GM23338 (cell line): ENCODE measurements at regions not wholly inside any gene's neighbourhood (a gene's known extent, or its start where the extent isn't known, plus 50 kb on each side); places are given as distances from the start of the nearest gene placed in this dataset.

ENCODE experiments used
- ATAC-seq: fragments of 200-7000 bp; cut with Tn5 transposase; 3 replicates; pipeline ENCODE4 v1.9.1; 2020
- DNase-seq: peaks from one replicate; pipeline ENCODE4 v3.0.0-alpha.2; 2015; ENCODE audit warnings: low spot score
- H2AFZ ChIP-seq: fragments of 200-600 bp; sonication (generic); 2 replicates; pipeline ENCODE4 v1.8.0; 2016; ENCODE audit warnings: antibody characterized with exemption, mild to moderate bottlenecking, moderate library complexity
- H3F3A ChIP-seq: fragments of 200-600 bp; sonication (generic); replicated peaks from 2 replicates; pipeline ENCODE4 v1.8.0; 2017; ENCODE audit warnings: antibody characterized with exemption, mixed run types, low read depth
- H3K27ac ChIP-seq: fragments of 200-600 bp; sonication (generic); 2 replicates; pipeline ENCODE4 v1.6.1; 2016; ENCODE audit warnings: low read depth
- H3K27me3 ChIP-seq: fragments of 200-600 bp; sonication (generic); 2 replicates; pipeline ENCODE4 v1.8.0; 2016; ENCODE audit warnings: mild to moderate bottlenecking, mixed run types, moderate library complexity; ENCODE audit not compliant: insufficient read depth
- H3K36me3 ChIP-seq: fragments of 200-600 bp; sonication (generic); 2 replicates; pipeline ENCODE4 v1.8.0; 2016; ENCODE audit warnings: mild to moderate bottlenecking; ENCODE audit not compliant: insufficient read depth
- H3K4me1 ChIP-seq: fragments of 200-600 bp; sonication (generic); 2 replicates; pipeline ENCODE4 v1.8.0; 2016; ENCODE audit warnings: mild to moderate bottlenecking, moderate library complexity; ENCODE audit not compliant: insufficient read depth
- H3K4me2 ChIP-seq: fragments of 200-600 bp; sonication (generic); 2 replicates; pipeline ENCODE4 v1.7.1; 2017; ENCODE audit warnings: mixed run types
- H3K4me3 ChIP-seq: fragments of 200-600 bp; sonication (generic); 2 replicates; pipeline ENCODE4 v1.6.1; 2016; ENCODE audit warnings: mixed run types
- H3K79me2 ChIP-seq: fragments of 200-600 bp; sonication (generic); replicated peaks from 2 replicates; pipeline ENCODE4 v1.8.0; 2017; ENCODE audit warnings: mild to moderate bottlenecking; ENCODE audit not compliant: insufficient read depth
- H3K9me2 ChIP-seq: fragments of 200-600 bp; sonication (generic); 2 replicates; pipeline ENCODE4 v1.8.0; 2017; ENCODE audit not compliant: insufficient read depth
- H4K20me1 ChIP-seq: fragments of 200-600 bp; sonication (generic); replicated peaks from 2 replicates; pipeline ENCODE4 v1.8.0; 2017; ENCODE audit warnings: mild to moderate bottlenecking; ENCODE audit not compliant: insufficient read depth
- H3K27ac Mint-ChIP-seq: 2 replicates; pipeline ENCODE4 v1.8.0; 2020; ENCODE audit warnings: inconsistent platforms, mild to moderate bottlenecking, moderate library complexity, mixed read lengths
- H3K27me3 Mint-ChIP-seq: 3 replicates; pipeline ENCODE4 v1.8.0; 2022; ENCODE audit warnings: low read depth, mild to moderate bottlenecking, moderate library complexity, mixed read lengths, inconsistent platforms; ENCODE audit not compliant: insufficient read depth, poor library complexity
- H3K36me3 Mint-ChIP-seq: 3 replicates; pipeline ENCODE4 v1.8.0; 2021; ENCODE audit warnings: low read depth, mild to moderate bottlenecking, inconsistent platforms, moderate library complexity, mixed read lengths
- H3K4me1 Mint-ChIP-seq: 3 replicates; pipeline ENCODE4 v1.8.0; 2020; ENCODE audit warnings: mild to moderate bottlenecking, inconsistent platforms, mixed read lengths
- H3K4me3 Mint-ChIP-seq: 3 replicates; pipeline ENCODE4 v1.8.0; 2021; ENCODE audit warnings: moderate library complexity, mild to moderate bottlenecking, inconsistent platforms, mixed read lengths
- H3K9me3 Mint-ChIP-seq: 3 replicates; pipeline ENCODE4 v1.8.0; 2020; ENCODE audit warnings: moderate library complexity, mild to moderate bottlenecking, inconsistent platforms, mixed read lengths
- CREB1 ChIP-seq: fragments of 250-450 bp; sonication (Bioruptor Pico); IDR thresholded peaks from 2 replicates; pipeline ENCODE4 v1.5.0; 2020; ENCODE audit warnings: low read depth, mild to moderate bottlenecking, moderate library complexity
- EZH2 ChIP-seq: fragments of 200-600 bp; sonication (generic); IDR thresholded peaks from one replicate; pipeline ENCODE4 v1.8.0; 2017; ENCODE audit warnings: antibody characterized with exemption, mild to moderate bottlenecking, low read depth; ENCODE audit not compliant: unreplicated experiment
- EZH2phosphoT487 ChIP-seq: fragments of 200-600 bp; sonication (generic); IDR thresholded peaks from one replicate; pipeline ENCODE4 v1.8.1; 2018; ENCODE audit warnings: antibody characterized with exemption; ENCODE audit not compliant: unreplicated experiment
- JUNB ChIP-seq: IDR thresholded peaks from one replicate; pipeline ENCODE4 v1.6.1; 2016; ENCODE audit warnings: antibody characterized with exemption; ENCODE audit not compliant: unreplicated experiment
- NANOG ChIP-seq: IDR thresholded peaks from 2 replicates; pipeline ENCODE4 v1.6.1; 2016; ENCODE audit warnings: antibody characterized with exemption, borderline replicate concordance
- POLR2AphosphoS5 ChIP-seq: IDR thresholded peaks from 2 replicates; pipeline ENCODE4 v1.6.1; 2016; ENCODE audit warnings: antibody characterized with exemption, low read depth
- STAT1 ChIP-seq: IDR thresholded peaks from one replicate; pipeline ENCODE4 v1.6.1; 2016; ENCODE audit warnings: antibody characterized with exemption; ENCODE audit not compliant: unreplicated experiment
- ZNF114 ChIP-seq: fragments of 250-450 bp; sonication (Bioruptor Pico); IDR thresholded peaks from 2 replicates; pipeline ENCODE4 v1.5.0; 2020; ENCODE audit warnings: mild to moderate bottlenecking, moderate library complexity
- ZNF331 ChIP-seq: fragments of 250-450 bp; sonication (Bioruptor Pico); IDR thresholded peaks from 2 replicates; pipeline ENCODE4 v1.5.0; 2020; ENCODE audit warnings: low read depth, mild to moderate bottlenecking, moderate library complexity
- TF ChIP-seq, protein P1 (sequence below): fragments of 250-450 bp; sonication (Bioruptor Pico); IDR thresholded peaks from 2 replicates; pipeline ENCODE4 v1.5.0; 2020; ENCODE audit warnings: mild to moderate bottlenecking, moderate library complexity
- TF ChIP-seq, protein P2 (sequence below): IDR thresholded peaks from 2 replicates; pipeline ENCODE4 v1.6.1; 2016; ENCODE audit warnings: antibody characterized with exemption
- TF ChIP-seq, protein P3 (sequence below): IDR thresholded peaks from one replicate; pipeline ENCODE4 v1.6.1; 2018; ENCODE audit warnings: antibody characterized with exemption; ENCODE audit not compliant: unreplicated experiment
- TF ChIP-seq, protein P4 (sequence below), 2 experiments: fragments of 200-600 bp in 1 of 2; sonication (generic) in 1 of 2; conservative IDR thresholded peaks; 2 replicates each; pipeline versions ENCODE4 v1.5.1 to v1.6.1; 2016 to 2017; ENCODE audit warnings: antibody characterized with exemption in 2 of 2, low read depth in 2 of 2, mild to moderate bottlenecking in 2 of 2, moderate library complexity in 1 of 2

DNA sequence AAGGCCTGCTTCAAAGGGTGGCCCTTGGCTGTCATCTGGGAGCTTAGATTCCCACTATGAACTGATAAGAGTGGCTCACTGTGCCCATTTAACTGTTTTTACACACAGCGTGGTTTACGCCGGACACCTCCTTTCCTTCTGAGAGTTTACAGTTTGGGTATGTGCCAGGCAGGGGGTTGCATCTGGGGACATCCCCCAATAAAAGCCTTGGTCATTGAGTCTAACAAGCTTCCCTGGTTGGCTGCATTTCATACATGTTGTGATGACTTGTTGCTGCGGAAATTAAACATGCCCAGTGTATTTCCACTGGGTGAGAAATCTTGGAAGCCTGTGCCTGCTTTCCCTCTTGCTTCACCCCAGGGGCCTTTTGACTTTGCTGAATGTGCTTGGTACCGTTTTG is 264.1 kb upstream of the NPY start:
- Mint-ChIP-seq H3K27ac (no peak overlapping the region), H3K36me3 (no peaks in the 10 kb centered on the region), H3K4me3 (no peak overlapping the region), H3K9me3 (no peaks in the 10 kb centered on the region), H3K27me3 (peaks cover 3% of the 10 kb centered on the region), H3K4me1 (peaks cover 3% of the 10 kb centered on the region; the same call in 2 of the 3 replicates)
- no peak overlapping the region for H3K27ac ChIP-seq
- no peaks in the 10 kb centered on the region for H3K27me3 ChIP-seq
- H4K20me1 ChIP-seq: no peaks in the 10 kb centered on the region
- ATAC-seq (no peak), DNase-seq (no peak)
- TF ChIP-seq ZNF331 (CRISPR knock-in tag): no peak
- TF ChIP-seq, protein P1, sequence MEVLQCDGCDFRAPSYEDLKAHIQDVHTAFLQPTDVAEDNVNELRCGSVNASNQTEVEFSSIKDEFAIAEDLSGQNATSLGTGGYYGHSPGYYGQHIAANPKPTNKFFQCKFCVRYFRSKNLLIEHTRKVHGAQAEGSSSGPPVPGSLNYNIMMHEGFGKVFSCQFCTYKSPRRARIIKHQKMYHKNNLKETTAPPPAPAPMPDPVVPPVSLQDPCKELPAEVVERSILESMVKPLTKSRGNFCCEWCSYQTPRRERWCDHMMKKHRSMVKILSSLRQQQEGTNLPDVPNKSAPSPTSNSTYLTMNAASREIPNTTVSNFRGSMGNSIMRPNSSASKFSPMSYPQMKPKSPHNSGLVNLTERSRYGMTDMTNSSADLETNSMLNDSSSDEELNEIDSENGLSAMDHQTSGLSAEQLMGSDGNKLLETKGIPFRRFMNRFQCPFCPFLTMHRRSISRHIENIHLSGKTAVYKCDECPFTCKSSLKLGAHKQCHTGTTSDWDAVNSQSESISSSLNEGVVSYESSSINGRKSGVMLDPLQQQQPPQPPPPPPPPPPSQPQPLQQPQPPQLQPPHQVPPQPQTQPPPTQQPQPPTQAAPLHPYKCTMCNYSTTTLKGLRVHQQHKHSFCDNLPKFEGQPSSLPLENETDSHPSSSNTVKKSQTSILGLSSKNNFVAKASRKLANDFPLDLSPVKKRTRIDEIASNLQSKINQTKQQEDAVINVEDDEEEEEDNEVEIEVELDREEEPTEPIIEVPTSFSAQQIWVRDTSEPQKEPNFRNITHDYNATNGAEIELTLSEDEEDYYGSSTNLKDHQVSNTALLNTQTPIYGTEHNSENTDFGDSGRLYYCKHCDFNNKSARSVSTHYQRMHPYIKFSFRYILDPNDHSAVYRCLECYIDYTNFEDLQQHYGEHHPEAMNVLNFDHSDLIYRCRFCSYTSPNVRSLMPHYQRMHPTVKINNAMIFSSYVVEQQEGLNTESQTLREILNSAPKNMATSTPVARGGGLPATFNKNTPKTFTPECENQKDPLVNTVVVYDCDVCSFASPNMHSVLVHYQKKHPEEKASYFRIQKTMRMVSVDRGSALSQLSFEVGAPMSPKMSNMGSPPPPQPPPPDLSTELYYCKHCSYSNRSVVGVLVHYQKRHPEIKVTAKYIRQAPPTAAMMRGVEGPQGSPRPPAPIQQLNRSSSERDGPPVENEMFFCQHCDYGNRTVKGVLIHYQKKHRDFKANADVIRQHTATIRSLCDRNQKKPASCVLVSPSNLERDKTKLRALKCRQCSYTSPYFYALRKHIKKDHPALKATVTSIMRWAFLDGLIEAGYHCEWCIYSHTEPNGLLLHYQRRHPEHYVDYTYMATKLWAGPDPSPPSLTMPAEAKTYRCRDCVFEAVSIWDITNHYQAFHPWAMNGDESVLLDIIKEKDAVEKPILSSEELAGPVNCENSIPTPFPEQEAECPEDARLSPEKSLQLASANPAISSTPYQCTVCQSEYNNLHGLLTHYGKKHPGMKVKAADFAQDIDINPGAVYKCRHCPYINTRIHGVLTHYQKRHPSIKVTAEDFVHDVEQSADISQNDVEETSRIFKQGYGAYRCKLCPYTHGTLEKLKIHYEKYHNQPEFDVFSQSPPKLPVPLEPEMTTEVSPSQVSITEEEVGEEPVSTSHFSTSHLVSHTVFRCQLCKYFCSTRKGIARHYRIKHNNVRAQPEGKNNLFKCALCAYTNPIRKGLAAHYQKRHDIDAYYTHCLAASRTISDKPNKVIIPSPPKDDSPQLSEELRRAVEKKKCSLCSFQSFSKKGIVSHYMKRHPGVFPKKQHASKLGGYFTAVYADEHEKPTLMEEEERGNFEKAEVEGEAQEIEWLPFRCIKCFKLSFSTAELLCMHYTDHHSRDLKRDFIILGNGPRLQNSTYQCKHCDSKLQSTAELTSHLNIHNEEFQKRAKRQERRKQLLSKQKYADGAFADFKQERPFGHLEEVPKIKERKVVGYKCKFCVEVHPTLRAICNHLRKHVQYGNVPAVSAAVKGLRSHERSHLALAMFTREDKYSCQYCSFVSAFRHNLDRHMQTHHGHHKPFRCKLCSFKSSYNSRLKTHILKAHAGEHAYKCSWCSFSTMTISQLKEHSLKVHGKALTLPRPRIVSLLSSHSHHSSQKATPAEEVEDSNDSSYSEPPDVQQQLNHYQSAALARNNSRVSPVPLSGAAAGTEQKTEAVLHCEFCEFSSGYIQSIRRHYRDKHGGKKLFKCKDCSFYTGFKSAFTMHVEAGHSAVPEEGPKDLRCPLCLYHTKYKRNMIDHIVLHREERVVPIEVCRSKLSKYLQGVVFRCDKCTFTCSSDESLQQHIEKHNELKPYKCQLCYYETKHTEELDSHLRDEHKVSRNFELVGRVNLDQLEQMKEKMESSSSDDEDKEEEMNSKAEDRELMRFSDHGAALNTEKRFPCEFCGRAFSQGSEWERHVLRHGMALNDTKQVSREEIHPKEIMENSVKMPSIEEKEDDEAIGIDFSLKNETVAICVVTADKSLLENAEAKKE (CRISPR knock-in tag): no peak
- no peak for TF ChIP-seq EZH2phosphoT487
- TF ChIP-seq JUNB: no peak
- no peak for TF ChIP-seq ZNF114 (CRISPR knock-in tag)
- TF ChIP-seq, protein P2, sequence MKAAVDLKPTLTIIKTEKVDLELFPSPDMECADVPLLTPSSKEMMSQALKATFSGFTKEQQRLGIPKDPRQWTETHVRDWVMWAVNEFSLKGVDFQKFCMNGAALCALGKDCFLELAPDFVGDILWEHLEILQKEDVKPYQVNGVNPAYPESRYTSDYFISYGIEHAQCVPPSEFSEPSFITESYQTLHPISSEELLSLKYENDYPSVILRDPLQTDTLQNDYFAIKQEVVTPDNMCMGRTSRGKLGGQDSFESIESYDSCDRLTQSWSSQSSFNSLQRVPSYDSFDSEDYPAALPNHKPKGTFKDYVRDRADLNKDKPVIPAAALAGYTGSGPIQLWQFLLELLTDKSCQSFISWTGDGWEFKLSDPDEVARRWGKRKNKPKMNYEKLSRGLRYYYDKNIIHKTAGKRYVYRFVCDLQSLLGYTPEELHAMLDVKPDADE: no peak
- TF ChIP-seq, protein P3, sequence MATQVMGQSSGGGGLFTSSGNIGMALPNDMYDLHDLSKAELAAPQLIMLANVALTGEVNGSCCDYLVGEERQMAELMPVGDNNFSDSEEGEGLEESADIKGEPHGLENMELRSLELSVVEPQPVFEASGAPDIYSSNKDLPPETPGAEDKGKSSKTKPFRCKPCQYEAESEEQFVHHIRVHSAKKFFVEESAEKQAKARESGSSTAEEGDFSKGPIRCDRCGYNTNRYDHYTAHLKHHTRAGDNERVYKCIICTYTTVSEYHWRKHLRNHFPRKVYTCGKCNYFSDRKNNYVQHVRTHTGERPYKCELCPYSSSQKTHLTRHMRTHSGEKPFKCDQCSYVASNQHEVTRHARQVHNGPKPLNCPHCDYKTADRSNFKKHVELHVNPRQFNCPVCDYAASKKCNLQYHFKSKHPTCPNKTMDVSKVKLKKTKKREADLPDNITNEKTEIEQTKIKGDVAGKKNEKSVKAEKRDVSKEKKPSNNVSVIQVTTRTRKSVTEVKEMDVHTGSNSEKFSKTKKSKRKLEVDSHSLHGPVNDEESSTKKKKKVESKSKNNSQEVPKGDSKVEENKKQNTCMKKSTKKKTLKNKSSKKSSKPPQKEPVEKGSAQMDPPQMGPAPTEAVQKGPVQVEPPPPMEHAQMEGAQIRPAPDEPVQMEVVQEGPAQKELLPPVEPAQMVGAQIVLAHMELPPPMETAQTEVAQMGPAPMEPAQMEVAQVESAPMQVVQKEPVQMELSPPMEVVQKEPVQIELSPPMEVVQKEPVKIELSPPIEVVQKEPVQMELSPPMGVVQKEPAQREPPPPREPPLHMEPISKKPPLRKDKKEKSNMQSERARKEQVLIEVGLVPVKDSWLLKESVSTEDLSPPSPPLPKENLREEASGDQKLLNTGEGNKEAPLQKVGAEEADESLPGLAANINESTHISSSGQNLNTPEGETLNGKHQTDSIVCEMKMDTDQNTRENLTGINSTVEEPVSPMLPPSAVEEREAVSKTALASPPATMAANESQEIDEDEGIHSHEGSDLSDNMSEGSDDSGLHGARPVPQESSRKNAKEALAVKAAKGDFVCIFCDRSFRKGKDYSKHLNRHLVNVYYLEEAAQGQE: no peak
- TF ChIP-seq EZH2: no peak
- TF ChIP-seq, protein P4, sequence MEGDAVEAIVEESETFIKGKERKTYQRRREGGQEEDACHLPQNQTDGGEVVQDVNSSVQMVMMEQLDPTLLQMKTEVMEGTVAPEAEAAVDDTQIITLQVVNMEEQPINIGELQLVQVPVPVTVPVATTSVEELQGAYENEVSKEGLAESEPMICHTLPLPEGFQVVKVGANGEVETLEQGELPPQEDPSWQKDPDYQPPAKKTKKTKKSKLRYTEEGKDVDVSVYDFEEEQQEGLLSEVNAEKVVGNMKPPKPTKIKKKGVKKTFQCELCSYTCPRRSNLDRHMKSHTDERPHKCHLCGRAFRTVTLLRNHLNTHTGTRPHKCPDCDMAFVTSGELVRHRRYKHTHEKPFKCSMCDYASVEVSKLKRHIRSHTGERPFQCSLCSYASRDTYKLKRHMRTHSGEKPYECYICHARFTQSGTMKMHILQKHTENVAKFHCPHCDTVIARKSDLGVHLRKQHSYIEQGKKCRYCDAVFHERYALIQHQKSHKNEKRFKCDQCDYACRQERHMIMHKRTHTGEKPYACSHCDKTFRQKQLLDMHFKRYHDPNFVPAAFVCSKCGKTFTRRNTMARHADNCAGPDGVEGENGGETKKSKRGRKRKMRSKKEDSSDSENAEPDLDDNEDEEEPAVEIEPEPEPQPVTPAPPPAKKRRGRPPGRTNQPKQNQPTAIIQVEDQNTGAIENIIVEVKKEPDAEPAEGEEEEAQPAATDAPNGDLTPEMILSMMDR (conservative IDR thresholded peaks at IDR 0.05; ENCODE audit: low read depth in 2 of 2): no peak
- no peak for TF ChIP-seq CREB1 (CRISPR knock-in tag)
- no peak for TF ChIP-seq STAT1
- no peak for TF ChIP-seq NANOG
- no peak for TF ChIP-seq POLR2AphosphoS5
- H3K79me2 ChIP-seq: no peaks in the 10 kb centered on the region
- no peaks in the 10 kb centered on the region for H3K4me1 ChIP-seq
- no peaks in the 10 kb centered on the region for H3F3A ChIP-seq
- no peak overlapping the region; the same call in 1 of the 2 replicates for H2AFZ ChIP-seq
- H3K4me2 ChIP-seq: no peak overlapping the region
- peaks cover 7% of the 10 kb centered on the region; the same call in 1 of the 2 replicates for H3K9me2 ChIP-seq
- H3K4me3 ChIP-seq: no peak overlapping the region
- H3K36me3 ChIP-seq: no peaks in the 10 kb centered on the region
